Loucy (cell line): ENCODE measurements at regions not wholly inside any gene's neighbourhood (a gene's known extent, or its start where the extent isn't known, plus 50 kb on each side); places are given as distances from the start of the nearest gene placed in this dataset.

Experiments used
- H2AFZ ChIP-seq: fragments of 200-600 bp; sonication (generic); 2 replicates; pipeline ENCODE4 v1.6.0; 2016; ENCODE audit warnings: antibody characterized with exemption, mild to moderate bottlenecking, low read length, moderate library complexity
- H3F3A ChIP-seq: fragments of 200-600 bp; 2 replicates; pipeline ENCODE4 v1.6.0; 2016; ENCODE audit warnings: antibody characterized with exemption, low read depth, mild to moderate bottlenecking
- H3K27me3 ChIP-seq: fragments of 200-600 bp; sonication (generic); 2 replicates; pipeline ENCODE4 v1.6.1; 2014; ENCODE audit warnings: low read length, mild to moderate bottlenecking; ENCODE audit not compliant: insufficient read depth, poor library complexity, severe bottlenecking
- H3K36me3 ChIP-seq: fragments of 200-600 bp; sonication (generic); 2 replicates; pipeline ENCODE4 v1.6.1; 2016; ENCODE audit warnings: low read length; ENCODE audit not compliant: insufficient read depth
- H3K4me1 ChIP-seq: fragments of 200-600 bp; sonication (generic); 2 replicates; pipeline ENCODE4 v1.5.1; 2014; ENCODE audit warnings: low read length, mild to moderate bottlenecking; ENCODE audit not compliant: insufficient read depth, poor library complexity, severe bottlenecking
- H3K4me2 ChIP-seq: fragments of 200-600 bp; sonication (generic); 2 replicates; pipeline ENCODE4 v1.6.0; 2014; ENCODE audit warnings: antibody characterized with exemption, low read length, low read depth, mild to moderate bottlenecking; ENCODE audit not compliant: poor library complexity, severe bottlenecking
- H3K4me3 ChIP-seq: fragments of 200-600 bp; sonication (generic); 2 replicates; pipeline ENCODE4 v1.5.1; 2014; ENCODE audit warnings: low read length, mild to moderate bottlenecking, mixed read lengths; ENCODE audit not compliant: poor library complexity, severe bottlenecking
- H3K79me2 ChIP-seq: fragments of 200-600 bp; sonication (generic); 2 replicates; pipeline ENCODE4 v1.6.1; 2014; ENCODE audit warnings: low read length; ENCODE audit not compliant: insufficient read depth
- H3K9ac ChIP-seq: fragments of 200-600 bp; sonication (generic); 2 replicates; pipeline ENCODE4 v1.6.0; 2014; ENCODE audit warnings: mild to moderate bottlenecking, low read depth, low read length, moderate library complexity; ENCODE audit not compliant: poor library complexity, severe bottlenecking
- H3K9me2 ChIP-seq: fragments of 200-600 bp; sonication (generic); replicated peaks from 2 replicates; pipeline ENCODE4 v1.6.1; 2016; ENCODE audit warnings: low read depth, low read length, mixed read lengths
- H3K9me3 ChIP-seq: fragments of 200-600 bp; sonication (generic); 2 replicates; pipeline ENCODE4 v1.6.1; 2014; ENCODE audit warnings: mild to moderate bottlenecking, antibody characterized with exemption, low read length, low read depth; ENCODE audit not compliant: insufficient read depth
- H4K20me1 ChIP-seq: fragments of 200-600 bp; sonication (generic); 2 replicates; pipeline ENCODE4 v1.6.0; 2014; ENCODE audit warnings: antibody characterized with exemption, low read length, mild to moderate bottlenecking; ENCODE audit not compliant: insufficient read depth, poor library complexity, severe bottlenecking
- EZH2phosphoT487 ChIP-seq: fragments of 200-600 bp; IDR thresholded peaks from 2 replicates; pipeline ENCODE4 v1.6.1; 2018; ENCODE audit warnings: antibody characterized with exemption, mild to moderate bottlenecking, moderate library complexity, borderline replicate concordance
- TF ChIP-seq, protein P1 (sequence below): fragments of 200-600 bp; sonication (generic); conservative IDR thresholded peaks from 2 replicates; pipeline ENCODE4 v1.5.1; 2014; ENCODE audit warnings: mild to moderate bottlenecking, antibody characterized with exemption, low read length

DNA sequence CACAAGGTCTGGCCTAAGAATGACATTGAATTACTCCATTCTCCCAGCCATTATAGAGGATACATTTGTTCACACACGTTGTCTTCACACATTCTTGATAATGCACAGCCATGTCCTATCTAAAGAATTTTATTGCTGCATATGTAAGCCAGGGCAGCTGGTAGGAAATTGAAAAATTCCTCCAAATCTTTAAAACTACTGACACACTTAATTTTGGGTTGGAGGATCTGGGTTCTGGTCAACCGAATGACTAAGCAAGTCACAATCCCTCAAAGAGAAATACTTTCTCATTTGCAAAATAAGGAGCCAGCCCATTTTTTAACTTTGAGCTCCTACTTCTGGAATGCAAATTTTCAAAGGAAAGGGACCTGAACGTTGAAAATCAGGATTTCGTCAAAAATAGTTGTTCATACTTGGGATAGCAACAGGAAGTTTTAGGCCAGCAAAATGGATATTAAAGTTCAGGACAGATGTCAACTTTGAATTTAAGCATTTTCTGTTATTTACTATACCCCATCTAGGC lies 638.3 kb downstream of the NTRK3 start:
- Histone ChIP-seq H4K20me1 (no peaks in the 10 kb centered on the region), H3K36me3 (no peaks in the 10 kb centered on the region), H3K27me3 (no peaks in the 10 kb centered on the region), H3K4me1 (no peaks in the 10 kb centered on the region), H3K9me3 (no peaks in the 10 kb centered on the region), H2AFZ (no peak overlapping the region), H3K9ac (no peak overlapping the region), H3K4me2 (no peak overlapping the region), H3K9me2 (no peaks in the 10 kb centered on the region), H3F3A (no peaks in the 10 kb centered on the region), H3K79me2 (no peaks in the 10 kb centered on the region), H3K4me3 (no peak overlapping the region)
- TF ChIP-seq EZH2phosphoT487 = no peak
- TF ChIP-seq, protein P1, sequence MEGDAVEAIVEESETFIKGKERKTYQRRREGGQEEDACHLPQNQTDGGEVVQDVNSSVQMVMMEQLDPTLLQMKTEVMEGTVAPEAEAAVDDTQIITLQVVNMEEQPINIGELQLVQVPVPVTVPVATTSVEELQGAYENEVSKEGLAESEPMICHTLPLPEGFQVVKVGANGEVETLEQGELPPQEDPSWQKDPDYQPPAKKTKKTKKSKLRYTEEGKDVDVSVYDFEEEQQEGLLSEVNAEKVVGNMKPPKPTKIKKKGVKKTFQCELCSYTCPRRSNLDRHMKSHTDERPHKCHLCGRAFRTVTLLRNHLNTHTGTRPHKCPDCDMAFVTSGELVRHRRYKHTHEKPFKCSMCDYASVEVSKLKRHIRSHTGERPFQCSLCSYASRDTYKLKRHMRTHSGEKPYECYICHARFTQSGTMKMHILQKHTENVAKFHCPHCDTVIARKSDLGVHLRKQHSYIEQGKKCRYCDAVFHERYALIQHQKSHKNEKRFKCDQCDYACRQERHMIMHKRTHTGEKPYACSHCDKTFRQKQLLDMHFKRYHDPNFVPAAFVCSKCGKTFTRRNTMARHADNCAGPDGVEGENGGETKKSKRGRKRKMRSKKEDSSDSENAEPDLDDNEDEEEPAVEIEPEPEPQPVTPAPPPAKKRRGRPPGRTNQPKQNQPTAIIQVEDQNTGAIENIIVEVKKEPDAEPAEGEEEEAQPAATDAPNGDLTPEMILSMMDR = no peak

- Histone ChIP-seq H3K4me2 (no peak overlapping the region), H3K4me3 (no peak overlapping the region), H4K20me1 (no peaks in the 10 kb centered on the region), H2AFZ (no peak overlapping the region), H3K9ac (no peak overlapping the region), H3K9me2 (no peaks in the 10 kb centered on the region), H3K4me1 (no peaks in the 10 kb centered on the region), H3K36me3 (no peaks in the 10 kb centered on the region), H3K27me3 (no peaks in the 10 kb centered on the region), H3K9me3 (no peaks in the 10 kb centered on the region), H3K79me2 (no peaks in the 10 kb centered on the region), H3F3A (no peaks in the 10 kb centered on the region)
- TF ChIP-seq, protein P1 = no peak
- no peak for TF ChIP-seq EZH2phosphoT487
Measured at GRCh38 chr15:87614704-87615103, 641.8 kb downstream of the NTRK3 start.

GRCh38 chr15:87610366-87610765 lies 646.2 kb downstream of the NTRK3 start:
- no peaks in the 10 kb centered on the region for H3K36me3 ChIP-seq
- no peaks in the 10 kb centered on the region for H3K79me2 ChIP-seq
- no peaks in the 10 kb centered on the region for H3F3A ChIP-seq
- no peak overlapping the region for H3K4me3 ChIP-seq
- H3K9me3 ChIP-seq = no peaks in the 10 kb centered on the region
- H4K20me1 ChIP-seq = no peaks in the 10 kb centered on the region
- H3K27me3 ChIP-seq = no peaks in the 10 kb centered on the region
- TF ChIP-seq EZH2phosphoT487 = no peak
- TF ChIP-seq, protein P1 = no peak
- H2AFZ ChIP-seq = no peak overlapping the region
- H3K9ac ChIP-seq = no peak overlapping the region
- no peak overlapping the region for H3K4me2 ChIP-seq
- no peaks in the 10 kb centered on the region for H3K9me2 ChIP-seq
- no peaks in the 10 kb centered on the region for H3K4me1 ChIP-seq
